ENCODE measurements at regions not wholly inside any gene's neighbourhood (a gene's known extent, or its start where the extent isn't known, plus 50 kb on each side); places are given as distances from the start of the nearest gene placed in this dataset.
"Not testable (repeated sequence)": the region's sequence is repeated elsewhere in the genome, so short reads cannot be mapped to it uniquely, and the experiment has no call there.

GRCh38 chr10:123221418-123221817 lies 67.2 kb downstream of the BUB3 start:
- no peak for DNase-seq (ENCODE audit: low read depth)

DNA sequence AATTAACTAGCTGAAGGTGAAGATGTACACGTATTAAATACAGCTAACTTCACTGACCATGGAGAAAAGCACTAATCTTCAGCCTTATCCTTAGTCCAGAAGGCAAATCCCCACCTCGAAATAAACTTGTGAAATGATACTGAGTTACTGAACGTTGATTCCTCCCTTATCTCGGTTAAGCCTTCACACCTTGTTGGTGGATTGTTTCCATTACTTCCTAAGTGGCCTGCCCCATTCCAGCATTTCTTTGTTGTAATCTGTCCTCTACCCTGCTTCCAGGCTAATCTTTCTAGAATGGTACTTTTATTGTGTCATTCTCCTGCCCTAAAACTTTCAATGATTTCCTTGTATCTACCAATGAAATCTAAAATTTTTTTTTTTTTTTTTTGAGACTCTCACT lies 68.6 kb downstream of the BUB3 start:
- DNase-seq (ENCODE audit: low read depth): no peak

DNA sequence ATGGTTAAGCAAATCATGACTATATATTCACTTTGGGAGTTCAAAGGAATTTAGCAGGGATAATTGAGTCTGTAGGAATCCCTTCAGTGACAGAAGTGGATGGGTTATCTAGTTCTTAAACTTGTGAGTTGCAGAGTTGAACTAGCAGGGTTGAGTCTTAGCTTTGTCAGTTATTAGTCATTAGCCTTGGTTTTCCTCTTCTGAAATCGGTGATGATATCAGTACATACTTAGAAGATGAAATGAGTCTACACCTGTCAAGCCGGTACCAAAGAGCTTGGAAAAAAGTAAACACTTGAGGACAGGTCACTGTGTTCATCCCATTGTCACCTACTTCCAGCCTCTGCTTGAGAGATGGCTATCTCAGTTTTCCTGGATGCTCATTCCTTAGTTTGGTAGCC lies 73.5 kb downstream of the BUB3 start:
- DNase-seq (ENCODE audit: low read depth): no peak

- DNase-seq (ENCODE audit: low read depth): no peak
These were observed 75.9 kb downstream of the BUB3 start for GRCh38 chr10:123229927-123230630.

DNA sequence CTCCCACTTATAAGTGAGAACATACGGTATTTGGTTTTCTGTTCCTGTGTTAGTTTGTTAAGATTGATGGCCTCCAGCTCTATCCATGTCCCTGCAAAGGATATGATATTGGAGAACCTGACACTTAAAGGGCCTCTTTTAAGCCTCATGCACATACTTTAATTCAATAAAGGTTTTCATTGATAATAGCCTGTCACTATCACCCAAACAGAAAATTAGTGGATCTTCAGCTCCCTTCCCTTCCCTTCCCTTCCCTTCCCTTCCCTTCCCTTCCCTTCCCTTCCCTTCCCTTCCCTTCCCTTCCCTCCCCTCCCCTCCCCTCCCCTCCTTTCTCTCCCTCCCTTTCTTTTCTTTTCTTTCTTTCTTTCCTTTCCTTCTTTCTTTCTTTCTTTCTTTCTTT lies 78.7 kb downstream of the BUB3 start:
- not testable (repeated sequence) for DNase-seq (ENCODE audit: low read depth)

DNA sequence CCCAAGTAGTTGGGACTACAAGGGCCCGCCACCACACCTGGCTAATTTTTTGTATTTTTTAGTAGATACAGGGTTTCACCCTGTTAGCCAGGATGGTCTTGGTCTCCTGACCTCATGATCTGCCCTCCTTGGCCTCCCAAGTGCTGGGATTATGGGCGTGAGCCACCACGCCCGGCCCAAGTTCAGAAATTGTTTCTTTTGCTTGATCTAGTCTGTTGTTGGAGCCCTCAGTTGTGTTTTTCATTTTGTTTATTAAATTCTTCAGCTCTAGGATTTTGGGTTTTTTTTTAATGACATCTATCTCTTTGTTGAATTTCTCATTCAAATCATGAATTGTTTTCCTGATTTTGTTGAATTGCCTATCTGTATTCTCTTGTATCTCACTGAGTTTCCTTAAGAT lies 80.8 kb downstream of the BUB3 start:
- DNase-seq (ENCODE audit: low read depth): not testable (repeated sequence)

GRCh38 chr10:123236126-123236525 lies 81.9 kb downstream of the BUB3 start:
- DNase-seq (ENCODE audit: low read depth): no peak

GRCh38 chr10:123240250-123240649 lies 86.0 kb downstream of the BUB3 start:
- DNase-seq (ENCODE audit: low read depth): no peak

GRCh38 chr10:123240776-123241175 lies 86.6 kb downstream of the BUB3 start:
- no peak for DNase-seq (ENCODE audit: low read depth)

- DNase-seq (ENCODE audit: low read depth): no peak
These were observed 87.4 kb downstream of the BUB3 start for GRCh38 chr10:123241391-123242141.

GRCh38 chr10:123244747-123245146 lies 90.5 kb downstream of the BUB3 start:
- DNase-seq (ENCODE audit: low read depth): no peak

- no peak for DNase-seq (ENCODE audit: low read depth)
These were observed 91.1 kb downstream of the BUB3 start for GRCh38 chr10:123245264-123245663.

DNA sequence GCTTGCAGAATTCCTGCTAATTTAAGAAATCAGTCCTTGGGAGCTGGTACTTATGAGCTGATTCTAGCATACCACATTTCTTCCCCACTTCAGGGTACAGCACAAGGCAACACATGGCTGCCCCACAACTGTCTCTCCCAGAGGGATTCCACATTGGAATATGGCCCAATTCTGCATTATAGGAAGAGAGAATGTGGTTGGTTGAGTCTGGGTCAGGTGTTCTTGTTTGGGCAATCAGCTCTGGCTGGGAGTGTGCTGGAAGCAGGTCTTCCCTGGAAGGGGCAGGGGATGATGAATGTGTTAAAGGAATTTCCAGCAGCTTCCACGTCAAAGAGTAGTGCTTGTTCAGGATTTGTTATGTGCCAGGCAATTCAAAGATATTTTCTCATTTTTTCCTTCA lies 95.7 kb downstream of the BUB3 start:
- DNase-seq (ENCODE audit: low read depth): no peak

DNA sequence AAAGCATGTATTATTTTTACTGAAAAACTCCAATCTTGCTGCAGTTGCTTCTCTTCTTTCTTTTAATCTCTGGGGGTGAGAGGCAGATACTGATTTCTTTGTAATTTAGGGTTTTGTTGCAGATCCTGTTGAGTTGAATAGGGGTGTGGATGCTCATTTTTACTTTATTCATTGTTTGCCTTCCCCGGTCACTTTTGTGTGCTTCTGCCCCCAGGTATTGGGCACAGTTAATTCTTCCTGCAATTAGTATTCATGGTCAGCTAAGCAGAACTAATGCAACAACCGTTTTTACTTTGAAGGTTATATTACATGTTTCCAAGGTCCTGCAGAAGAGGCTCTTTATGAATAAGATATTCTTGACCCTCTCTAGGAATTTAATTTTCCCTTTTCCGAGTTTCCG lies 96.4 kb downstream of the BUB3 start:
- DNase-seq (ENCODE audit: low read depth): no peak

DNA sequence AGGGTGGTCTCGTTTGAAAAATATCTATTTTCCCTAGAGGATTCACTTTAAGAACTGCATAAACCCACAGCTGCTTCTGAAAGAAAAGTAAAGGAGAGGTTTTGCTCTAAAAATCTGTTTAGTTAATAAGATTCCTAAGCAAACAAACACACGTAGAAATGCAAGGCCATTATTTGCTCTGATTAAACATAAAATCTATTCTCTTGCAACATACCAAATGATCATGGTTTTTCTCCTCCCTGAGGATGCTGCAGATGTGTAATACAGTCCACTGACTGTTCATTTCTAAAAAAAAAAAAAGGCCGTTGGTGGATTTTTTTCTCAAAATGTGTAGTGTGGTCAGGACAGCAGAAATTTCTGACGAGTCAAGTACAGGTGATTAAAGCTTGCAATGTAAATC lies 98.6 kb downstream of the BUB3 start:
- no peak for DNase-seq (ENCODE audit: low read depth)

DNA sequence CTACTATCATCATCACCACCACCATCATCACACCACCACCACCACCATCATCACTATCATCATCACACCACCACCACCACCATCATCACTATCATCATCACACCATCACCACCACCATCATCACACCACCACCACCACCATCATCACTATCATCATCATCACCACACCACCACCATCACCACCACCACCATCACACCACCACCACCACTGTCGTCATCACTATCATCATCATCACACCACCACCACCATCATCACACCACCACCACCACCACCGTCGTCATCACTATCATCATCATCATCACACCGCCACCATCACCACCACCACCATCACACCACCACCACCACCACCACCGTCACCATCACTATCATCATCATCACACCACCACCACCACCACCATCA lies 100.1 kb downstream of the BUB3 start:
- DNase-seq (ENCODE audit: low read depth): not testable (repeated sequence)

GRCh38 chr10:123257904-123258456 lies 103.8 kb downstream of the BUB3 start:
- DNase-seq (ENCODE audit: low read depth): no peak

DNA sequence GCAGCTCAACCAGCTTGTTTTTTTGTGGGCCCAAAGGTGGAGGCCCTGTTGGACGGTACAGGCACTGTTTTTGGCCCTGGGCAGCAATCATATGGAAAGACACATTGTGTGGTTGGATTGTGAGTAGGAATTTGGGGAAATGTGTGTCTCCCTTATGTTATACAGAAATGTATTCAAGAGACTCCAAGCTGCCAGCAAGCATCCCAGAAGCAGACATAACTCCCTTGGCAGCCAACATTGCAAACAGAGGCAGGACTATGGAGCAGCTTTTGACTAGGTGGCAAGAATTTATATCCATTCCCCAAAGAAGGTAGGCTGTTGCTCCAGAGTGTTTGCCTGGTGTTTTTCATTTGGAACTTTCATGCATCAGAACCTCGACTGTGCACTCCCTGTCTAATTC lies 104.9 kb downstream of the BUB3 start:
- DNase-seq (ENCODE audit: low read depth): no peak

DNA sequence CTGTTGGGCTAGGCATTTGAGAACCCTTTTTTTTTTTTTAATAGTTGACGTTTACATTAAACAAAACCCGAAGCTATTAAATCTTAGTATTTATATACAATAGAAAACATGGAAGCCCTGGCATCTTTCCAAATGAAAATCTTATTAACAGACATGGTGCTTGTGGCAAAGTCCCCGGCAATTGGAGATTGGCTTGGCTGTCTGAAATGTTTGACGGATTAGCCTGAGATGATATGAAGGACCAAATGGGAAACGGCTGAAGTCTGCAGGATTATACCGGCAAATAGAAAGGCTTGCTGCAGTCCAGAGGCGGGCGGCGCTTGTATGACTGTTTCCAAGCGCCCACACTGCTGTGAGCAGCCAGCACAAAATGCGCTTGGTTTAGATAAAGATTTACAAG lies 105.6 kb downstream of the BUB3 start:
- DNase-seq (ENCODE audit: low read depth): no peak

DNA sequence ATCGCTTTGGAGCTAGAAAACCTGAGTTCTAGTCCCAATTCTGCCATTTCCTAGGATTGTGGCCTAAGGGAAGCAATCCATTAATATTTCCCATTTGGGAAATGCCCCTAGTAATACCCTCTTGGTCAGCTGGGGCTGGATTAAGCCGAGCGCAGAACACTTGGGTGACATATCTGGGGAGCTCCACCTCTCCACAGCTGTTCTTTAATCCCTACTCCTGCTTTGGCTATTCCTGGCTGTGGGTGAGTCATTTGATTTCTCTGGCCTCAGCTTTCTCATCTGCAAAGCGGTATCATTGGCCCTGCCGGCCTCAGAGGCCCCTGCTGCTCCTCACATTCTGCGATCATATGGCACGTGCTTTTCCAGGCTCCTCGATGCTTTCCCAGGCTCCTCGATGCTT lies 108.3 kb downstream of the BUB3 start:
- DNase-seq (ENCODE audit: low read depth): no peak

DNA sequence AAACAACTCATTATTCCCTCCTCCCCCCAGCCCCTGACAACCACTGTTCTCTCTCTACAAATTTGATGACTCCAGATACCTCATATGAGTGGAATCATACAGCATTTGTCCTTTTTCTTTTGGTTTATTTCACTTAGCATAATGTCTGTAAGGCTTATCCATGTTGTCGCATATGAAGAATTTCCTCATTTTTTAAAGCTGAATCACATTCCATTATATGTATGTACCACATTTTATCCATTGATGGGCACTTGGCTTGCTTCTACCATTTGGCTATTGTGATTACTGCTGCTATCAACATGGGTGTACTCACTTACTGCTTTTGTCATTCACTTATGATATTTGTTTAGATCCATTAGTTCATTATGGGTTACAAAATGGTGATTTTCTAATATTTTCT lies 112.8 kb downstream of the BUB3 start:
- no peak for DNase-seq (ENCODE audit: low read depth)

DNA sequence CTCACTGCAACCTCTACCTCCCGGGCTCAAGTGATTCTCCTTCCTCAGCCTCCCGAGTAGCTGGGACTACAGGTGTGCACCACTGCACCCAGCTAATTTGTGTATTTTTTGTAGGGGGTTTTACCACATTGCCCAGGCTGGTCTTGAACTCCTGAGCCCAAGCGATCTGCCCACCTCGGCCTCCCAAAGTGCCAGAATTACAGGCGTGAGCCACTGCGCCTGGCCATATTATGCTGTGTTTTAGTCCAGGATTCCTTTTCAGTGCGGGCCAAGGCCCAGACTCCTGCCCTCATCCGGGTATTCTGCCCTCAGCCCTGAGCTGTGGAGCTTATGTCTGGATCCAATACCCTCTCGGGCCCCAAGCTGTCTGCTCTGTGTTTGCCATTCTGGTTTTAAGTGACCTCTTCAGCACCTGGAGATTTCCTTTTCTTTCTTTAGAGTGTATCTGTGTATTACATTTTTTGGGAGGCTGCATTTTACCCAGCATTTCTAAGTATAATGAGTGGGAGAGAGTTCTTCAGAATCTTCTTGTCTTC lies 114.9 kb downstream of the BUB3 start:
- DNase-seq (ENCODE audit: low read depth): no peak

GRCh38 chr10:123269675-123270074 lies 115.5 kb downstream of the BUB3 start:
- DNase-seq (ENCODE audit: low read depth): no peak
